WI38 (cell line): ENCODE measurements at regions not wholly inside any gene's neighbourhood (a gene's known extent, or its start where the extent isn't known, plus 50 kb on each side); places are given as distances from the start of the nearest gene placed in this dataset.
A peak's percentile ranks its signal among the peaks of the same experiment; 100 is the strongest.
"Not testable (repeated sequence)": the region's sequence is repeated elsewhere in the genome, so short reads cannot be mapped to it uniquely, and the experiment has no call there.

Experiments used
- H3K4me3 ChIP-seq: 2 replicates; pipeline ENCODE4 v1.5.1; 2011; ENCODE audit warnings: low read depth, mild to moderate bottlenecking, control low read depth, low read length
- CTCF ChIP-seq: IDR thresholded peaks from 2 replicates; pipeline ENCODE4 v1.5.1; 2012; ENCODE audit warnings: low read depth, mild to moderate bottlenecking, control low read depth, low read length

DNA sequence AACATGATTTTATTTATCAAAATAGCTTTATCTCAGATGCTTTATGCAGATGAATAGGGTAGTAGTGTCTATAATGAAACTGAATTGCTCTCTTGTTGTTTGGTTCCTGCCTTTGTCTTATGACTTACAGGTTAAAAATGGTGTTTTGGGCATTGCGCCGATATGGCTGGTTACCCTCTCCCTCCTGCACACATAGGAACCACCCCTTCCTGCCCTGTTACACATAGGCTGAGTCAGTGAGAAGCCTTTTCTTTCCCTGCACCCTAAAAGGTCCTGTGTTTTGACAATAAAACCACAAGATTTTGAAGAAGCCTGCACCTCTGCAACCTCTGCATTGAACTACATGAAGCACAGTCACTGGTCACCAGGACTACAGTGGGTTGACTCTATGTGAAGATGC, 655.8 kb upstream of the ANKRD30A start:
- peak overlapping the region; percentile 17; the same call in 1 of the 2 replicates for H3K4me3 ChIP-seq
- TF ChIP-seq CTCF: no peak

DNA sequence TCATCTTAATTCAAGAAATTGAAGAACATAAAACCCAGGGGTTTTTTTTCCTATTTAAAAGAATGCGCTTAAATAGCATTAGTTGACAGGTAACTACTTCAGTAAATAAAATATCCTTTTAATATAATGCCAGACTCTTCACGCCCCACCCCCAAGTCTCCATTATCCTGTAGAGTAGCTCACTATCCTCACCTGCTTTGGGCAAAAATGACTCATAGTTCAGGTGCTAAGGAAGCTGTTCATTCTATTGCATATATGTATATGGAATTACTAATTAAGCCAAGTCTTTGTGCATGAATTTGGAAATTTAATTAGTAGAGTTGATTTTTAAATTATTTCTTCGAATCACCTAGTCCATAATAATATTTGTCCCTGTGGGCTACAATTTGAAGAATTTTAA, 656.8 kb upstream of the ANKRD30A start:
- H3K4me3 ChIP-seq: no peak overlapping the region
- no peak for TF ChIP-seq CTCF

- no peak overlapping the region for H3K4me3 ChIP-seq
- TF ChIP-seq CTCF: no peak
These were observed 659.6 kb upstream of the ANKRD30A start for GRCh38 chr10:36465604-36466379.

- no peak overlapping the region for H3K4me3 ChIP-seq
- no peak for TF ChIP-seq CTCF
These were observed 661.1 kb upstream of the ANKRD30A start for GRCh38 chr10:36464291-36464690.

GRCh38 chr10:36463390-36463789, 662.0 kb upstream of the ANKRD30A start:
- no peak overlapping the region for H3K4me3 ChIP-seq
- no peak for TF ChIP-seq CTCF

DNA sequence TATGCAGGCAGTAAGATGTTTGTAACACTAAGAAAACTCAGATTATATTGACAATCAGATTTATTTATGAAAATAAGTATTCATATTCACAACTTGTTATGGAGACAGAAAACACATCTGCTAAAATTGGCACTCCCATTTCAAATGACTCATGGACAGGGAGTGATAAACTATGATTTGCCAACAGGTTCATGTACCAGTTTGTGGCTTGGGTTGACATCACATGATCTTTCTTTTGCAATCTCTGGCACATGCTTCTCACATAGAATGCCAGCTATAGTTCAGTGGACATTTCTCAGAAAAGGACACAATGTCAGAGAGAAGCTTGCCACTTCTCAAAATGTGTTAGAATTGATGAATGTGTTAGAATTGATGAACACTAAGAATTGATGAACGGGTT, 663.2 kb upstream of the ANKRD30A start:
- no peak for TF ChIP-seq CTCF

DNA sequence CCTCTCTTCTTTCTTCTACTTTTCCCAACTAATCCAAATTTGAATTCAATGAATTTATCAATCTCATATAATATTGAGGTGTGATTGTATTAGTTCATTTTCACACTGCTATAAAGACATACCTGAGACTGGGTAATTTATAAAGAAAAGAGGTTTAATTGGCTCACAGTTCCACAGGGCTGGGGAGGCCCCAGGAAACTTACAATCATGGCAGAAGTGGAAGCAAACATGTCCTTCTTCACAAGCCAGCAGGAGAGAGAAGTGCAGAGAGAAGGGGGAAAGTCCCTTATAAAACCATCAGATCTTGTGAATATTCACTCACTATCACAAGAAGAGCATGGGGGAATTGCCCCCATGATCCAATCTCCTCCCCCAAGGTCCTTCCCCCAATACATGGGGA, 667.0 kb upstream of the ANKRD30A start:
- H3K4me3 ChIP-seq: not testable (repeated sequence)

More for the DNA sequence above, 663.2 kb upstream of the ANKRD30A start:
- no peak overlapping the region for H3K4me3 ChIP-seq

GRCh38 chr10:36457751-36458150, 667.6 kb upstream of the ANKRD30A start:
- TF ChIP-seq CTCF: no peak
- H3K4me3 ChIP-seq: no peak overlapping the region
